GM12892 (cell line): ENCODE measurements at regions not wholly inside any gene's neighbourhood (a gene's known extent, or its start where the extent isn't known, plus 50 kb on each side); places are given as distances from the start of the nearest gene placed in this dataset.

Experiments
- POLR2A ChIP-seq: IDR thresholded peaks from 2 replicates; pipeline ENCODE4 v1.6.1; 2011; ENCODE audit warnings: low read depth, low read length, control low read depth
- POLR2AphosphoS5 ChIP-seq: IDR thresholded peaks from 2 replicates; pipeline ENCODE4 v1.6.1; 2011; ENCODE audit warnings: low read depth, low read length, control low read depth
- TAF1 ChIP-seq: IDR thresholded peaks from 2 replicates; pipeline ENCODE4 v1.6.1; 2011; ENCODE audit warnings: low read depth, mild to moderate bottlenecking, control low read depth, low read length, borderline replicate concordance

DNA sequence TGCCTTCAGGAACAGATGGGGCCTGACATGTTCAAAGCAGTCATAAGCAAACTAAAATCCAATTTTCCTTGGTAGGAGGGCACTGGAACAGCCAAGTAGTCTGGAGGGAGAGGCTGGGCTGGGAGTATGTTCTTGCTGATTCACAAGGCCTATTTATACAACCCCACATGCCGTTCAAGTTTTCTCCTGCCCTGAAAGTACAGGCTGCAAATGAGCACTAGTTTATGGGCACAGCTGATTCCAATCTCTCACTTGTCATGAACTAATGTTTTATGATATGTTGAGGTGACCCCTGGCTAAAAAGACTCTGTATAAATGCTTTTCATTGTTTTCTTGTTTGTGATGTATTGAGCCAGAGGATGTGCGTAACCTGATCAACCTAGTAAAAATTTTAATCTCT is 183.4 kb upstream of the SRD5A2 start:
- TF ChIP-seq POLR2A (no peak), POLR2AphosphoS5 (no peak), TAF1 (no peak)
